Stimulated activated CD4-positive, alpha-beta T cell treated with anti-CD3 and anti-CD28 coated beads, Interleukin-15, amount 100 ng/mL, for 1 hour (primary cell): ENCODE measurements at regions not wholly inside any gene's neighbourhood (a gene's known extent, or its start where the extent isn't known, plus 50 kb on each side); places are given as distances from the start of the nearest gene placed in this dataset.

ENCODE experiments used
- DNase-seq, 2 donors: peaks; one replicate each; pipeline ENCODE4 v3.0.0-alpha.2; 2020; ENCODE audit warnings: low read depth in 1 of 2, low spot score in 1 of 2

GRCh38 chr21:28663754-28664153 lies 328.9 kb downstream of the LTN1 start:
- DNase-seq, result no peak

GRCh38 chr21:28663111-28663693 lies 329.5 kb downstream of the LTN1 start:
- no peak for DNase-seq

DNA sequence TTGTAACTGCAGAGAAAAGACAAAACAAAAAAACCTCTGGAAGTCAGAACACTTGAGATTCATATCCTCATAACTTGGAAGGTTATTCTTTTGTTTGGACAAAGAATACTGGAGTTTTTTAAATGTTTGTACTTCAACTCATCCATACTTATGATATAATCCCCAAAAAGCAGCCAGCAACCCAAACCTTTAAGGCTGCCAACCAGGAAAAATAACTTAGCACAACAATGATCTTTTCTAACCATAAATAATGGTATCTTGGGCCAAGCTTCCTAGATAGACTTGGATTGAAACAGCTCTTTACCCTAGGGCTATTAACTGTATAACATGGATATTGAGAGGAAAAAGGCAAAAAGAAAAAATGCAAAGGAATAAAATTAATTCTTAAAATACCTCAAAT lies 335.1 kb downstream of the LTN1 start:
- no peak for DNase-seq

DNA sequence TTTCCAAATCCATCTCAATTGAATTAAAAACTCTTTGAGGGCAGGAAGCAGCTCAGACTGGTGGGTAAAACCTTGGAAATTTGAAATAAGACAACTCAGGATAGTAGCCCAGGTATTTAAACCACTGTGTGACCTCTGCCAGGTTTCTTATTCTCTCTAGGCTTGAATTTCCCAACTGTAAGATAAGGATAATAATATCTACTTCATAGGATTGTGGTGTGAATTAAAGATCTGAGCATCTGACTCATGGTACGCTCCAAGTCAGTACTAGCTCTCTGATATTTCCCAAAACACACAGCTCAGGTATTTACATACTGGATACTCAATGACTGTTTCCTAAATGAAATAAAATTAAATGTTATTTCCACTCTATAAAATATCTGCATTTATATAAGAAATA lies 337.2 kb downstream of the LTN1 start:
- no peak for DNase-seq

GRCh38 chr21:28654406-28654805 lies 338.3 kb downstream of the LTN1 start:
- DNase-seq, result no peak

- no peak for DNase-seq
Observed at GRCh38 chr21:28644762-28645161, 347.9 kb downstream of the LTN1 start.

- no peak for DNase-seq
Observed at GRCh38 chr21:28642891-28643290, 349.8 kb downstream of the LTN1 start.

- DNase-seq, result no peak
Observed at GRCh38 chr21:28641731-28642130, 350.9 kb downstream of the LTN1 start.

DNA sequence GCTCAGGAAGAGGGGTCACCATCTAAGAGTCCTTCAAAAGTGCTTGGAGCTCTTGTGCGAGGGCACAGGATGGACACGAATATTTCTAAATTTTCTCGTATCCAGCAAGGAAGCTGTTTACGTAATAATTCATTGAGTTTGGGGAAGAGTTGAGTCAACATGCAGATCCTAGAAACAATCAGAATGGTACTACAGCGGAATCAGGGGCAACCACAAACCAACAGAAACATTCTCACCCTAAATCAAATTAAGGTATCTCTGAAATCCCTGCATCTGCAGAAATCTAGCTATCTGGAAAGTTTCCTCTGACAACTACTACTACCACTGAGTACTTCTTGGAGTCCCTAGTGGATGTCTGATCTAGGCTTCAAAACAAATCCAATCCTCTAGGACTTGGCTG lies 352.4 kb downstream of the LTN1 start:
- DNase-seq, result no peak

- no peak for DNase-seq
Observed at GRCh38 chr21:28639737-28640136, 352.9 kb downstream of the LTN1 start.

DNA sequence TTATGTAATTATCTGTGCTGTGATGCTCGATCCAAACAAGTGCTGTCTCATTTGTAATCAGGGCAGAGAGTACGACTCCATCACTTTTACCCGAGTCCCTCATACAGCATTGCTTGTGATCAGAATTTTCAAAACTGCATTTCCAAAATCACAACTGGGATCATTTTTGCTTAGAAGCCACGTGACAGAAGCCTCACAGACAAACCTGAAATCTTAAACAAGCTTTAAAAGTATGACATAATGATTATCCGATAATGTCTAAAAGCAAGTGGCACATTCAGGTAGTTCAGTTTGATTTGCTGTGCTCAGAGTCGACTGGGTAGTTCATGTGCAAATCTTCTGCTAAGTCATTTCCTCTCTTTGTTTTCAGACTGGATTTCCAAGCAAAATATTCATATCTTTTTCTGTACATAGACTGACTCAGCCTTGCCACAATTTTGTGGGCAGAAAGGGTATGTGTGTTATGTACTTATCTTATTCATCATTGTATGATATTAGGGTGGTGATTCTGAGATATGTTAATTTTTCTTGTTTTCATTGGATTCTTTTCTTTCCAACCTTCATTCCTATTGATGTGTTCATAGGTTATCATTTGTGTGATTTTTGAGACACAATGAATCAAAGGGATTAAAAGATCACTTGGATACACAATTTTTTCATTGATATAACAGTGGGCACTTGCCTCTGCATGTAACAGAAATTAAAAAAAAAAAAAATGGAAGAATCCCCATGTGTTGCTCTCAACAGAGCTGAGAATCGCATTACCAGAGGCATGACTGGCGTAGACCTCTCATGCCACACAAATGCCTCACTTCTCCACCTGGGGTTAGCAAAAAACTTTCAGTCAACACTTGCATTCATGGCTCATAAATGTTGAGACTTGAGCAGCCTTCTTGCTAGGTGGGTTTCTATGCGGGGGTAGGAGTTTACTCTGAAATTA lies 355.7 kb downstream of the LTN1 start:
- DNase-seq, result no peak

DNA sequence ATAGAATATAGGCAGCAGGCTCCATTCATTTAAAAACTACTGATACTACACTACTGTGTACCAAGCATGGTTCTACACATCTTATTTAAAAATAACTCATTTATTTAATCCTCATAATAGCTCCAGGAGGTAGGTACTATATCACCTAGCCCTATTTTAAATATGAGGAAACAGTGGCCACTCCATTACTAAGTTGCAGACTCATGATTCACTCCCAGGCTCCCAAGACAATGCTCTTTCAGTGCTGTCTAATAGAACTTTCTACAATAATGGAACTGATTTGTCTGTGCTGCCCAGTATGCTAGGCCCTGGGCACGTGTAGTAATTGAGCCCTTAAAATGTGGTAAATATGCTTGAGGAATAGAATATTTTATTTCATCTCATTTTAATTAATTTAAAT lies 357.1 kb downstream of the LTN1 start:
- no peak for DNase-seq

DNA sequence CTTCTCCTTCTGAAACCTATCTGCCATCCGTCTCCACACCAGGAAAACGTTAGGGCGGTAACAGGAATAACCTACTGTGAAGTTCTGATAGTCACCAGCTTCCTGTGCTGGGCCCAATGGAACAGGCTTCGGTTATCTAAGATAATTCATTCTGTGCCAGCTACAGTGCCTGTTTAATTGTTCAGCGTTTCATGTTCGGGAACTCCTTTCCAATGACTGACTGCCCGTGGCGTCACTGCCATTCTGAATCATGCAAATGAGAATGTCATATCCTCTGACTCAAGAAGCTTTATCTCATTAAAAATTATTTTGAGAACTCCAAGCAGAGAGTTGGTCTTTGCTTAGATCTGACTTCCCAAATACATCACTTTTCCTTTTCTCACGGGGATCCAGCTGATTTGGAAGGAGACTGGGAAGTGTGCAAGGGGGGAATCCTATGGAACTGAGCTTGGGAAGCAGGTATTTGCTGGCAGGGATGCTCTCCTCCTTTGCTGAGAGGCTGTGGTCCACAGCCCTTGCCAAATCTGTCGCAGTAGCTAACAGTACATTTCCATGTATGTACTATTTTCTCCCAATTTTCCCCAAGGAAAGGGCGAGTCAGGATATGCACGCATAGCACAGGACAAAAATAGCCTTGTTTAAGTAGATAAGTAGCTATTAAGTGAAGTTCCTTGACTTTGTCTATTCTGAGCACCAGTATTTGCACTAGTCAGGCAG lies 358.7 kb downstream of the LTN1 start:
- DNase-seq, result no peak

DNA sequence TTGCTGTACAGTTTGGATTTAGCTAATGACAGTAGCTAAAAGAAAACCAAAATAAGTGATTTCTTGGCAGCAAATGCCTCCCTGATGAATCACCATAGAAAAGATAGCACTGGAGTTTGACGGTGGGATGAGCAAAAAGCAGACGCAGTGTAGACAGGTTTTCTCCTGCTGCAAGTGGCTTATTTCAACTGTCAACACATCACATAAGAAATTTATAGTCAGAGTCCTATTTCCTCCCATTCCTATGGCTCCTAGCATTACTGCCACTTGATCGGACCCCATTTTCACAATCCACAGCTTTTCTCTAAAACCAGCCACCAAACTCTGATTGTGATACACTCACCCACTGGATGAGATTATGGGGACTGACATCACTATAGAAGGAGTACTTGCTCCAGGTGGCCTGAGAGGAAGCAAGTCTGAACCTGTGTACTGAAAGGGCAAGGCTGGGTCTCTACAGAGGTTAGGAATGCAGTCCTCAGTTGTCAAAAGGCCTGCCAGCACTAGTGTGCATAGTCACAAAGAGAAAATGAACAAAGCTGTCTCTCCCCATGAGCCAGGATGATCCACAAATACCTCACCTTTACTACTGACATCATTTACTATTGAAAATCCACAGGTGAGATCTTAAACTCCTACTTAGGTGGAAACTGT lies 359.8 kb downstream of the LTN1 start:
- no peak for DNase-seq

DNA sequence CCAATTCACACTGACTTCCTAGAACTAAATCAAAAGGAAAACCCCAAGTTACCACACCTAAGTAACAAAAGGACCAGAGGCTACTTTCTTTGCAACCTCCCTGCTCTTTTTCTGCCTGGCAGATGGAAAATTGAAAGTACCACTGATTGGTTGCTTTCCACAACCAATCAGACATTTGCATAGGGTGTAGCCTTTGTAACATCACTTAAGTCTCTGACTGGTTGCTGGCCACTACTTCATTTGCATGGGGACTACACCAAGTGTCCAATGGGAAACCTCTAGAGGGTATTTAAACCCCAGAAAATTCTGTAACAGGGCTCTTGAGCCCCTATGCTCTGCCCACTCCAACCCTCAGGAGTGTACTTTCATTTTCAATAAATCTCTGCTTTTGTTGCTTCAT lies 365.0 kb downstream of the LTN1 start:
- no peak for DNase-seq

- DNase-seq, result no peak
Observed at GRCh38 chr21:28627261-28627660, 365.4 kb downstream of the LTN1 start.

DNA sequence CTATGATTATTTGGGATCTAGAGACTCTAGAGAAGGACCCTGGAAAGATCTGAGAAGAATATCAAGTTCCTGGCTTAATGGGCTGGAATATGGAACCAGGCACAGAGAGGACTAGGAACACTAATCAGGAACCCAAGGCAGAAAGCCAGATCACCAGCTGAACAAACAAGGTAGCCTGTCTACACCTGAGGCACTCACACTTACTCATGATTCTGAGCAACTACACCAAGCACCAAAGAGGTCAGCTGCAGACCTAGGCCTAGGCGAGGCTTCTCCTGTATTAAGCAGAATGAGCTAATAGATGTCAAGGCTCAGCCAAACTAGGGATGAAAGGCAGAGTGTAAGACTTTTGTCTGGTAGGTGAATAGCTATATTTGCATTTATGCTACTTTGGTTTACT lies 368.1 kb downstream of the LTN1 start:
- DNase-seq, result no peak

DNA sequence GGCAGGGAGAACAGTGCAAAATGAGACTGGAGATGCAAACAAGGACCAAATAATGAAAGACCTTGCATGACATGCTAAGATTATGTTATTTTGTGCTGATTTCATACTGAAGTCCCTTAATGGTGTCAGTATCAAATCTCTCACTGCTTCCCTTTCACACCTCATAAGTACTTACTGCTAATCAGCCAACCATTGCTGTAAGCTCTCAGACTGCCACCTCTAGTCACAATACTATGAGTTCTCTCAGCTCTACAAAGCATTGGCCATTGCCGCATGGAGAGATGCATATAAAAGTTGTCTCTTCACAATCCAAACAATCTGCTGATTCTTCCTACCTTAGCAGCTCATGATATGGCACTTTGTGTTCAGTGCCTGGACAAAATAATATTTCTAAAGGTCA lies 375.4 kb downstream of the LTN1 start:
- no peak for DNase-seq

- no peak for DNase-seq
Observed at GRCh38 chr21:28615276-28615675, 377.4 kb downstream of the LTN1 start.

DNA sequence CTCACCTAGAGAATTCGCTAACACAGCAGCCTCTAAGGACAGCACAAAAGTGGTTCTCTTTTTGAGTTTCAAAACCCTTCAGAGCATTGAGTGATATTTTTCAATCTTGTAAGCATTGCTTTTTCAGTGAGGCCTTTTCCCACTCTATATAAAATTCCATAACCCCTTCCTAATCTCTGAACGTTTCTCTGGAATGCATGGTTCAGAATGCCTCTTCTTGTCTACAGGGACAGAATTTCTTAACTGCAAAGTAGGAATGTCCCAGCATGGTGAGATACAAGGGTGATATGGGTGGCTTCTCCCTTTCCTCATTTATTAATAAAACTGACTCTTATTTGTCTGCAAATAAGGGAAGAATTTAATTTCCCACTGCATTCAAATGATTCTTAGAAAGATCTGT lies 377.9 kb downstream of the LTN1 start:
- DNase-seq, result no peak

DNA sequence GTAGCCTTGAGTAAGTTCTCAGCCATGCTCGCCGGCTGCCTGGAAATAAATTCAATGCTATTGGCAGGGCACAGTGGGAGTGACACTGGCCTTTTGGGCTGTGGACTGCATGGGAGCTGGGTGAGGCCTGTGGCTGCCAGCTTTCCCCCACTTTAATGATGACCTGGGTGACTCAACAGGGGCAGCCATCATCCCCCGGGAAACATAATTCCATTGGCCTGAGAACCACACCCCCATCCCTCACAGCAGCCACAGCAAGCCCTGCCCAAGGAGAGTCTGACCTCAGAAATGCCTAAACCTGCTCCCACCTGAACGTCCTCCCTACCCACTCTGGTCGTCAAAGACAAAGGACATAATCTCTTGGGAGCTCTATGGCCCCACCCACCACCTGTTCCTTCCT lies 384.0 kb downstream of the LTN1 start:
- DNase-seq, result no peak

DNA sequence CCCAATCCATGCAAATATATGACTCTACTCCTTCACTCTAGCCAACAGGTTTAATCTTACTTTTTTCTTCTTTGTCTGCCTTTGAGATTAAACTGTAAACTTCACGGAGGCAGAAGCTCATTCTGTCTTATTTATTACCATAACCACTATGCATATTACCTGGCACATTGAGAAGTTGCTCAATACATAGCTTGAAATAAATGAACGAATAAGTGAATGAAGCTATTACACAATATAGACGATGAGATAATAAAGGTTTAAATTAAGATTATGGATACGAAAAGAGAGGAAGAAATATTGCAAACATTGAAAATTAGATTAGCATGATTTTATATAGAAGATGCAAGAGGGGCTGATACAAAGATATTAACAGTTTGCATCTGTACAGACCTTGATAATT lies 385.1 kb downstream of the LTN1 start:
- no peak for DNase-seq
